Activated CD8-positive, alpha-beta T cell treated with anti-CD3 and anti-CD28 coated beads for 36 hours (primary cell): ENCODE measurements at regions not wholly inside any gene's neighbourhood (a gene's known extent, or its start where the extent isn't known, plus 50 kb on each side); places are given as distances from the start of the nearest gene placed in this dataset.

Experiments used
- ATAC-seq: fragments of 200-7000 bp; cut with Tn5 transposase; one replicate; pipeline ENCODE4 v1.10.0; 2021; ENCODE audit warnings: mild to moderate bottlenecking, moderate library complexity
- CTCF ChIA-PET: fragments of 350-600 bp; sonication (Branson Sonifier 250); formaldehyde crosslinking; loops from one replicate; lab custom pipeline; 2021; ENCODE audit warnings: antibody characterized with exemption; lab: Charles Lee
- POLR2A ChIA-PET: fragments of 350-600 bp; sonication (Branson Sonifier 250); formaldehyde crosslinking; loops from one replicate; lab custom pipeline; 2021; ENCODE audit warnings: antibody characterized with exemption; lab: Charles Lee
- DNase-seq: peaks from one replicate; pipeline ENCODE4 v3.0.0-alpha.2; 2020
- H3K27ac Mint-ChIP-seq: one replicate; pipeline ENCODE4 v1.8.0; 2021; ENCODE audit warnings: mild to moderate bottlenecking, mixed read lengths
- H3K27me3 Mint-ChIP-seq: one replicate; pipeline ENCODE4 v1.8.0; 2021; ENCODE audit warnings: mixed read lengths
- H3K36me3 Mint-ChIP-seq: one replicate; pipeline ENCODE4 v1.8.0; 2021; ENCODE audit warnings: low read depth, mixed read lengths
- H3K4me1 Mint-ChIP-seq: one replicate; pipeline ENCODE4 v1.8.0; 2021; ENCODE audit warnings: low read depth, mixed read lengths
- H3K4me3 Mint-ChIP-seq: one replicate; pipeline ENCODE4 v1.8.0; 2021; ENCODE audit warnings: mild to moderate bottlenecking, moderate library complexity, mixed read lengths
- H3K9me3 Mint-ChIP-seq: one replicate; pipeline ENCODE4 v1.8.0; 2021; ENCODE audit warnings: mixed read lengths
- intact Hi-C: fragments of 100-400 bp; cut with micrococcal nuclease; formaldehyde crosslinking; loops from one replicate; pipeline ENCODE4 v1.10.0; 2022
- TF ChIP-seq, protein P1 (sequence below): fragments of 200-600 bp; IDR thresholded peaks from one replicate; pipeline ENCODE4 v1.8.0; 2022; ENCODE audit warnings: antibody characterized with exemption, mild to moderate bottlenecking

- peak overlapping the region; percentile 93 for H3K27ac Mint-ChIP-seq
- H3K4me1 Mint-ChIP-seq = peaks cover 54% of the 10 kb centered on the region
- intact Hi-C loops = no loop called here
- no peaks in the 10 kb centered on the region for H3K27me3 Mint-ChIP-seq
- H3K4me3 Mint-ChIP-seq = peak overlapping the region; percentile 52
- POLR2A ChIA-PET = interaction anchor here (0.6 to 2.0 kb wide), 6 partner anchors 10 to 472 kb away, joined by 3 to 6 read pairs (median 3); no protein-coding TSS in a partner anchor
- TF ChIP-seq, protein P1, sequence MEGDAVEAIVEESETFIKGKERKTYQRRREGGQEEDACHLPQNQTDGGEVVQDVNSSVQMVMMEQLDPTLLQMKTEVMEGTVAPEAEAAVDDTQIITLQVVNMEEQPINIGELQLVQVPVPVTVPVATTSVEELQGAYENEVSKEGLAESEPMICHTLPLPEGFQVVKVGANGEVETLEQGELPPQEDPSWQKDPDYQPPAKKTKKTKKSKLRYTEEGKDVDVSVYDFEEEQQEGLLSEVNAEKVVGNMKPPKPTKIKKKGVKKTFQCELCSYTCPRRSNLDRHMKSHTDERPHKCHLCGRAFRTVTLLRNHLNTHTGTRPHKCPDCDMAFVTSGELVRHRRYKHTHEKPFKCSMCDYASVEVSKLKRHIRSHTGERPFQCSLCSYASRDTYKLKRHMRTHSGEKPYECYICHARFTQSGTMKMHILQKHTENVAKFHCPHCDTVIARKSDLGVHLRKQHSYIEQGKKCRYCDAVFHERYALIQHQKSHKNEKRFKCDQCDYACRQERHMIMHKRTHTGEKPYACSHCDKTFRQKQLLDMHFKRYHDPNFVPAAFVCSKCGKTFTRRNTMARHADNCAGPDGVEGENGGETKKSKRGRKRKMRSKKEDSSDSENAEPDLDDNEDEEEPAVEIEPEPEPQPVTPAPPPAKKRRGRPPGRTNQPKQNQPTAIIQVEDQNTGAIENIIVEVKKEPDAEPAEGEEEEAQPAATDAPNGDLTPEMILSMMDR = no peak
- ATAC-seq (peak; percentile 83), DNase-seq (peak; percentile 76)
- H3K9me3 Mint-ChIP-seq = peaks cover 12% of the 10 kb centered on the region
- CTCF ChIA-PET = interaction anchor here (0.6 to 3.4 kb wide), 6 partner anchors 12 to 153 kb away, joined by 3 to 37 read pairs (median 4); partner anchors contain the start of gene TP53I11
- peaks cover 2% of the 10 kb centered on the region for H3K36me3 Mint-ChIP-seq
Observed at GRCh38 chr11:45079943-45080719, 66.3 kb upstream of the PRDM11 start.

DNA sequence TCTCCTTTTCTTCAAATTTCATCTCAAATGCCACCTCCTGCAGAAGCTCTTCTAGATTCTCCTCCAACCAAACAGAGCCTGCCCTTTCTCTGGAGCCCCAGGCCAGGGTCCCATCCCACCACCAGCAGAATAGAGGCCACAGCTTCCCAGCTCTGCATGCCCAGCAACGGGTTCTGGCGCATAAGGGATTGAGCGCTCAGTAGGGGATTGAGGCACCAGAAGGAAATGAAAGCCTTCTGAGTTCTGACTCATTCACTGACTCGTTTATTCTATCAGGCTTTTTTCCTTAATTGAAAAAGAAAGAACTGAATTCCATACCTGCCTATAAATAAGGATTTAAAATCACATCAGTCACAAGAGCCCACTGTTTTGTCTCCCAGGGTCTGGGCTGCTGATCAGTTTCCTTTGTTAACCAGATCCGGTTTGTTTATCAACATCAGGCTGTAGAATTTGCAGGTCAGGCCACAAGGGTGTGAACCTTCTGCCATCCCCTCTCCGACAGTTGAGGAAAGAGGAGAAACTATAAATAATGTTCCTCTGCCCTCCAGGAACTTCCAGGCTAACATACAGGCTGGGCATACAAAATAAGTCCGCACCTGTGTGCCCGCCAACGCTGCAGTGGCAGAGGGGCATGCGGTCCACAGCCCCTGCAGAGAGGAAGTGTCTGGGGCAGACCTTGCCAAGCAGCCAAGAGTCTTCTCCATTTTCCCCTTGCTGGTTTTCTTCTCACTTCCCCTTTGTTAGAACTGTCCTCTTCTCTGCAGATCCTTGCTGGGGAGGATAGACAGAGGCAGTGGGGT, 63.5 kb upstream of the PRDM11 start:
- Mint-ChIP-seq H3K4me1 (peaks cover 54% of the 10 kb centered on the region), H3K36me3 (peaks cover 2% of the 10 kb centered on the region), H3K9me3 (peaks cover 12% of the 10 kb centered on the region), H3K27me3 (no peaks in the 10 kb centered on the region), H3K27ac (no peak overlapping the region), H3K4me3 (no peak overlapping the region)
- ATAC-seq (no peak), DNase-seq (no peak)
- ChIA-PET CTCF (interaction anchor here (1.1 to 1.6 kb wide), 4 partner anchors 8 to 134 kb away, joined by 3 to 9 read pairs (median 4); no protein-coding TSS in a partner anchor), POLR2A (interaction anchor here (0.8 kb wide), 1 partner anchor 9 kb away, joined by 3 read pairs; no protein-coding TSS in a partner anchor)
- TF ChIP-seq, protein P1 = no peak
- intact Hi-C loops = no loop called here

DNA sequence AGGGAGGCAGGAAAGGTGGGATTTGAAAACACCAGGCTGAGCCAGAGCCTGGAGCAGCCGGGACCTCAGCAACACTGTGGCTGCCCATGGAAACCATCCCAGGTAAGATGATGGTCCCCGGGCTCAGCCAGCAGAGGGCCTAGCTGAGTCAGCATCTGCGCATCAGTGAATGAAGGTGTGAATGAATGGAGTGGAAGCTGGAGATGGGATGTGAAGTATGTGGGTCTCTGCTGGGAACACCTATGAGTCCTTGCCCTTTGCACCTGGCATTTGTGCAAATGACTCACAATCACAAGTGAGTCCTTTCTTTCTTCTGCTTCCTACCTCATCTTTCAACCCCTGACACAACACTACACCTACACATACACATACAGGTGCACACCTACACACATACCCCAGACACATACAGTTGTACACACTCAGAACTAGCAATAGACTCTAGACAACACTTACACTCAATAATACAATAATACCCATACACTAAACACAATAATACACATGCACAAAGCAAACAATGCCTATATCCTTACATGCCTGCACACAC, 62.8 kb upstream of the PRDM11 start:
- ATAC-seq (no peak), DNase-seq (peak; percentile 32)
- ChIA-PET POLR2A (no interaction called here), CTCF (no interaction called here)
- Mint-ChIP-seq H3K4me3 (no peak overlapping the region), H3K36me3 (peaks cover 2% of the 10 kb centered on the region), H3K9me3 (peaks cover 12% of the 10 kb centered on the region), H3K27ac (no peak overlapping the region), H3K27me3 (no peaks in the 10 kb centered on the region), H3K4me1 (peaks cover 52% of the 10 kb centered on the region)
- TF ChIP-seq, protein P1 = no peak
- intact Hi-C loops = no loop called here

DNA sequence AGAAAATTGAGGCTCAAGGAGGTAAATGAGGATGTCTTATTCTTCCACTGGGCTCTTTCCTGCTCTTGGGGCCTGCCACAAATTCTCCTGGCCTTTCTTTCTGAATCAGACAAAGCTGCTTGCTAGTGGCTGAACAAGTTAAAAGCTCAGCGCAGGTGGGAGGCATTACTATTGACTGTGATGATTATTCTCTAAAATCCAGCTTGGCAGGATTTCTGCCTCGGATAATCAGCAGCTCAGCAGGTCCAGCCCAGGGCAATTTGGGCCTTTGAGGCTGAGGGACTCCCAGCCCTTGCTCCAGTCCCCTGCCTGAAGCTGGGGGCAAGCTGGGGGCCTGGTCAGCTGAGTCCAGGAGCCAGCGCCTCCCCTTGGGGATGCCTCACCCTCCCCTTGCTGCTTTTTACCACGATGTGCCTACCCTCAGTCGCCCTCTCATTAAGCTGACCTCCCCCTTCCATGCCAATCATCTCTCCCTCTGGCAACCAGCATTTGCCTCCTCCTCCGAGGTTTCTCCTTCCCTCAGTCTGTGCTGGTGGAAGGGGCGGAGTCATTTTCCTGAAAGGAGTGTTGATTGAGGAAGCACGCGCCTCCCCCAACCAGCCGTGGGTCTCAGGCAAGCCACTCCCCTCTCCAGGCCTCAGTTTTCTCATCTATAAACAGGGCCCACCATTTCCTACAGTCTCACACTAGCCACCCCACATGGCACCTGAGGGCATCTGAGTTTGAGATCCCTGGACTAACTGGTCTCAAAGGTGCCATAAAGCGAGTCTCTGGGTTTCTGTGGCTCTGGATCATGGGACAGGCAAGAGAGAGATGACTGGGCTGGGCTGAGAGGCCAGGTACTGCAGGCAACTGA, 60.6 kb upstream of the PRDM11 start:
- Mint-ChIP-seq H3K9me3 (peaks cover 12% of the 10 kb centered on the region), H3K36me3 (peaks cover 2% of the 10 kb centered on the region), H3K27ac (no peak overlapping the region), H3K4me1 (peaks cover 33% of the 10 kb centered on the region), H3K4me3 (no peak overlapping the region), H3K27me3 (no peaks in the 10 kb centered on the region)
- no peak for ATAC-seq
- TF ChIP-seq, protein P1 = no peak
- no peak for DNase-seq
- ChIA-PET POLR2A (no interaction called here), CTCF (interaction anchor here (4.6 kb wide), 1 partner anchor 17 kb away, joined by 16 read pairs; no protein-coding TSS in a partner anchor)
- intact Hi-C loops = no loop called here
